A673 (cell line): ENCODE measurements at regions not wholly inside any gene's neighbourhood (a gene's known extent, or its start where the extent isn't known, plus 50 kb on each side); places are given as distances from the start of the nearest gene placed in this dataset.
"Not testable (repeated sequence)": the region's sequence is repeated elsewhere in the genome, so short reads cannot be mapped to it uniquely, and the experiment has no call there.

Experiments
- BruUV-seq: library from RNA; stranded (reverse); fragments of 400-500 nt; replicated peaks from 2 replicates; lab custom pipeline; 2021; lab: Mats Ljungman, UMichigan
- CTCF ChIA-PET: fragments of 300-600 bp; sonication (Branson Sonifier 250); formaldehyde crosslinking; loops from one replicate; lab custom pipeline; 2022; ENCODE audit warnings: antibody characterized with exemption; lab: Charles Lee
- POLR2A ChIA-PET: fragments of 300-600 bp; sonication (Branson Sonifier 250); formaldehyde crosslinking; loops from one replicate; lab custom pipeline; 2022; ENCODE audit warnings: antibody characterized with exemption; ENCODE audit not compliant: low non-redundant PET; lab: Charles Lee
- DNase-seq: peaks from one replicate; pipeline ENCODE4 v3.0.0-alpha.2; 2015; ENCODE audit warnings: low spot score
- H3K27ac ChIP-seq: fragments of 200-600 bp; sonication (generic); 2 replicates; pipeline ENCODE4 v1.5.1; 2016; ENCODE audit warnings: mixed run types, low read depth, mild to moderate bottlenecking, mixed read lengths, antibody characterized with exemption, low read length; ENCODE audit not compliant: poor library complexity, severe bottlenecking
- H3K27me3 ChIP-seq: fragments of 200-600 bp; sonication (generic); replicated peaks from 2 replicates; pipeline ENCODE4 v1.6.1; 2017; ENCODE audit warnings: mixed run types, low read depth, mild to moderate bottlenecking, mixed read lengths, antibody characterized with exemption, low read length; ENCODE audit not compliant: insufficient read depth, poor library complexity
- H3K36me3 ChIP-seq: fragments of 200-600 bp; sonication (generic); 2 replicates; pipeline ENCODE4 v1.6.1; 2016; ENCODE audit warnings: mixed run types, mild to moderate bottlenecking, mixed read lengths, antibody characterized with exemption, low read length; ENCODE audit not compliant: insufficient read depth, poor library complexity, severe bottlenecking
- H3K4me1 ChIP-seq: fragments of 200-600 bp; sonication (generic); 2 replicates; pipeline ENCODE4 v1.6.1; 2017; ENCODE audit warnings: mixed run types, mild to moderate bottlenecking, mixed read lengths, antibody characterized with exemption, low read length; ENCODE audit not compliant: insufficient read depth, poor library complexity, severe bottlenecking
- H3K4me3 ChIP-seq: fragments of 200-600 bp; sonication (generic); 2 replicates; pipeline ENCODE4 v1.5.1; 2016; ENCODE audit warnings: low read depth, mixed run types, mild to moderate bottlenecking, mixed read lengths, low read length; ENCODE audit not compliant: poor library complexity, severe bottlenecking
- H3K9me3 ChIP-seq: fragments of 200-600 bp; sonication (generic); 2 replicates; pipeline ENCODE4 v1.6.1; 2016; ENCODE audit warnings: mixed run types, low read depth, mild to moderate bottlenecking, mixed read lengths, antibody characterized with exemption, low read length; ENCODE audit not compliant: poor library complexity, severe bottlenecking
- EZH2 ChIP-seq: fragments of 200-600 bp; sonication (generic); IDR thresholded peaks from 2 replicates; pipeline ENCODE4 v1.6.1; 2017; ENCODE audit warnings: borderline replicate concordance, low read depth, mild to moderate bottlenecking, mixed read lengths, antibody characterized with exemption, low read length; ENCODE audit not compliant: poor library complexity, severe bottlenecking
- intact Hi-C: fragments of 100-400 bp; cut with micrococcal nuclease; formaldehyde crosslinking; loops from one replicate; pipeline ENCODE4 v1.10.0; 2022; ENCODE audit not compliant: unreplicated experiment
- TF ChIP-seq, protein P1 (sequence below): fragments of 300-800, 200-600 bp; sonication (generic); conservative IDR thresholded peaks from 2 replicates; pipeline ENCODE4 v1.5.1; 2017; ENCODE audit warnings: low read depth, mild to moderate bottlenecking, antibody characterized with exemption, low read length, moderate library complexity, mixed read lengths

DNA sequence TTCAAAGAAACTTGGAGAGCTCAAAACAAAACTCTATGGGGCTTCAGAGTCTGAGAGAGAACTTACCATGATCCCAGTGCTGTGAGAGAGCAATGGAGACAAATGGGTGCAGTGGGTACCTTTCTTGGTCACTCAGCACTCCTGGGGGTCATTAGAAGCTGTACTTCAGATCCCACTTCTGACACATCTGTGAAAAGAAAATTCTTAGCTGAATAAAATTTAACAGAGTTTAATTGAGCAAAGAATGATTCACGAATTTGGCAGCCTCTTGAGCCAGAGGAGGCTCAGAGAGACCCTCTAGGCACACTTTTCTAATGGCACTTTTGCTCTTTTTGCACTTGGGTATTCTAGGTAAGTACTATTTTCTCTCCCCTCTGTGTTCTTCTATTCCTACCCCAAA is 96.8 kb upstream of the SYT10 start:
- intact Hi-C loops, result no loop called here
- peaks cover 4% of the 10 kb centered on the region for H3K9me3 ChIP-seq
- no TSS peak for BruUV-seq
- H3K4me3 ChIP-seq, result no peak overlapping the region
- ChIA-PET POLR2A (no interaction called here), CTCF (no interaction called here)
- TF ChIP-seq EZH2, result no peak
- TF ChIP-seq, protein P1, sequence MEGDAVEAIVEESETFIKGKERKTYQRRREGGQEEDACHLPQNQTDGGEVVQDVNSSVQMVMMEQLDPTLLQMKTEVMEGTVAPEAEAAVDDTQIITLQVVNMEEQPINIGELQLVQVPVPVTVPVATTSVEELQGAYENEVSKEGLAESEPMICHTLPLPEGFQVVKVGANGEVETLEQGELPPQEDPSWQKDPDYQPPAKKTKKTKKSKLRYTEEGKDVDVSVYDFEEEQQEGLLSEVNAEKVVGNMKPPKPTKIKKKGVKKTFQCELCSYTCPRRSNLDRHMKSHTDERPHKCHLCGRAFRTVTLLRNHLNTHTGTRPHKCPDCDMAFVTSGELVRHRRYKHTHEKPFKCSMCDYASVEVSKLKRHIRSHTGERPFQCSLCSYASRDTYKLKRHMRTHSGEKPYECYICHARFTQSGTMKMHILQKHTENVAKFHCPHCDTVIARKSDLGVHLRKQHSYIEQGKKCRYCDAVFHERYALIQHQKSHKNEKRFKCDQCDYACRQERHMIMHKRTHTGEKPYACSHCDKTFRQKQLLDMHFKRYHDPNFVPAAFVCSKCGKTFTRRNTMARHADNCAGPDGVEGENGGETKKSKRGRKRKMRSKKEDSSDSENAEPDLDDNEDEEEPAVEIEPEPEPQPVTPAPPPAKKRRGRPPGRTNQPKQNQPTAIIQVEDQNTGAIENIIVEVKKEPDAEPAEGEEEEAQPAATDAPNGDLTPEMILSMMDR, result no peak
- no peak overlapping the region for H3K27ac ChIP-seq
- no peaks in the 10 kb centered on the region for H3K36me3 ChIP-seq
- no peaks in the 10 kb centered on the region for H3K4me1 ChIP-seq
- H3K27me3 ChIP-seq, result no peaks in the 10 kb centered on the region
- DNase-seq, result no peak

DNA sequence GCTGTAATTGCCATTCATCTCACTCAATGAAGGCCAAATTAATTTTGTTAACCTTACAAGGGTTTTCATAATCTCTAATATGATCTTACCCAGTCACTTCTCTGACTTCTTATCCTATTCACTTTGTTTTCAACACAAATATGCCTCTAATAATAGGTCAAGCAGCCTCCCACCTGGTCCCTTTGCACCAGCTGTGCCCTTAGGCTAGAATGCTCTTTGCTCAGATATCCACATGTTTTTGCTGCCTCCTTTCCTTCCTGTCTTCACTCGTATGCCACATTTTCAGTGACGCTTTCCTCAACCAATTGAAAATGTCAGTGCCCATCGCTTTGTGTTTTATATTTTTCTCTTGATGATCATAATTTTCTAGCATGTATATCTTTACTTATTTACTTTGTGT is 106.4 kb upstream of the SYT10 start:
- Histone ChIP-seq H3K27ac (no peak overlapping the region), H3K27me3 (no peaks in the 10 kb centered on the region), H3K36me3 (no peaks in the 10 kb centered on the region), H3K4me1 (no peaks in the 10 kb centered on the region), H3K4me3 (no peak overlapping the region), H3K9me3 (peaks cover 17% of the 10 kb centered on the region)
- ChIA-PET CTCF (no interaction called here), POLR2A (no interaction called here)
- DNase-seq, result no peak
- TF ChIP-seq EZH2, result no peak
- TF ChIP-seq, protein P1, result no peak
- intact Hi-C loops, result no loop called here
- no TSS peak for BruUV-seq

- TF ChIP-seq EZH2, result no peak
- TF ChIP-seq, protein P1, result no peak
- H3K36me3 ChIP-seq, result no peaks in the 10 kb centered on the region
- H3K27me3 ChIP-seq, result no peaks in the 10 kb centered on the region
- H3K4me3 ChIP-seq, result no peak overlapping the region
- BruUV-seq, result no TSS peak
- intact Hi-C loops, result no loop called here
- no peaks in the 10 kb centered on the region for H3K4me1 ChIP-seq
- CTCF ChIA-PET, result no interaction called here
- no peak overlapping the region for H3K27ac ChIP-seq
- POLR2A ChIA-PET, result no interaction called here
- peaks cover 7% of the 10 kb centered on the region for H3K9me3 ChIP-seq
- no peak for DNase-seq
Observed at GRCh38 chr12:33547084-33547483, 107.5 kb upstream of the SYT10 start.

DNA sequence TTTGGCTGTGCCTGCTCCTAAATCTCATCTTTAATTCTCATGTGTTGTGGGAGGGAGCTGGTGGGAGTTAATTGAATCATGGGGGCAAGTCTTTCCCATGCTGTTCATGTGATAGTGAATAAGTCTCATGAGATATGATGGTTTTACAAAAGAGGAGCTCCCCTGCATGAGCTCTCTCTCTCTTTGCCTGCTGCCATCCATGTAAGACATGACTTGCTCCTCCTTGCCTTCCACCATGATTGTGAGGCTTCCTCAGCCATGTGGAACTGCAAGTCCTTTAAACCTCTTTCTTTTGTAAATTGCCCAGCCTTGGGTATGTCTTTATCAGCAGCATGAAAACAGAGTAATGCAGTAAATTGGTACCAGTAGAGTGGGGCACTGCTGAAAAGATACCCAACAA is 110.6 kb upstream of the SYT10 start:
- POLR2A ChIA-PET, BruUV-seq, H3K27me3 ChIP-seq, H3K4me1 ChIP-seq, H3K4me3 ChIP-seq, DNase-seq, H3K36me3 ChIP-seq, CTCF ChIA-PET, H3K27ac ChIP-seq, H3K9me3 ChIP-seq, intact Hi-C loops: not testable (repeated sequence)
